CD4-positive, alpha-beta memory T cell (primary cell): ENCODE measurements at regions not wholly inside any gene's neighbourhood (a gene's known extent, or its start where the extent isn't known, plus 50 kb on each side); places are given as distances from the start of the nearest gene placed in this dataset.

Experiments
- CTCF ChIA-PET: fragments of 350-600 bp; sonication (Branson Sonifier 250); formaldehyde crosslinking; loops from one replicate; lab custom pipeline; 2021; ENCODE audit warnings: inconsistent platforms; ENCODE audit not compliant: partially characterized antibody; lab: Charles Lee
- POLR2A ChIA-PET: fragments of 350-600 bp; sonication (Branson Sonifier 250); formaldehyde crosslinking; loops from one replicate; lab custom pipeline; 2021; ENCODE audit not compliant: partially characterized antibody; lab: Charles Lee
- DNase-seq, 5 donors: peaks; one replicate each; pipeline versions ENCODE4 v3.0.0 to v3.0.0-alpha.2; 2020 to 2022; ENCODE audit warnings: mixed read lengths in 1 of 5
- H3K27ac ChIP-seq: one replicate; pipeline ENCODE4 v1.7.0; 2013; ENCODE audit warnings: low read depth, low read length
- H3K27me3 ChIP-seq: 2 replicates; pipeline ENCODE4 v1.7.0; 2013; ENCODE audit warnings: mild to moderate bottlenecking, low read length, moderate library complexity; ENCODE audit not compliant: insufficient read depth
- H3K36me3 ChIP-seq: 2 replicates; pipeline ENCODE4 v1.7.0; 2013; ENCODE audit warnings: mild to moderate bottlenecking, low read length, moderate library complexity; ENCODE audit not compliant: insufficient read depth
- H3K4me1 ChIP-seq: 2 replicates; pipeline ENCODE4 v1.7.0; 2013; ENCODE audit warnings: mild to moderate bottlenecking, low read length, moderate library complexity; ENCODE audit not compliant: insufficient read depth
- H3K4me3 ChIP-seq, 2 donors: one replicate each; pipeline ENCODE4 v1.7.0; 2013; ENCODE audit warnings: low read length in 2 of 2, mild to moderate bottlenecking in 1 of 2
- H3K9me3 ChIP-seq, 2 donors: one replicate each; pipeline ENCODE4 v1.7.0; 2013; ENCODE audit warnings: low read length in 2 of 2, control low read depth in 1 of 2; ENCODE audit not compliant: control insufficient read depth in 1 of 2
- H3K27ac Mint-ChIP-seq, 7 donors: one replicate each; pipeline ENCODE4 v1.8.0; 2020 to 2021; ENCODE audit warnings: mixed read lengths in 7 of 7, mild to moderate bottlenecking in 6 of 7, inconsistent platforms in 3 of 7, moderate library complexity in 3 of 7
- H3K27me3 Mint-ChIP-seq, 2 donors: one replicate each; pipeline ENCODE4 v1.8.0; 2020 to 2021; ENCODE audit warnings: mixed read lengths in 2 of 2
- H3K36me3 Mint-ChIP-seq, 2 donors: one replicate each; pipeline ENCODE4 v1.8.0; 2020 to 2021; ENCODE audit warnings: mixed read lengths in 2 of 2, inconsistent platforms in 1 of 2, mild to moderate bottlenecking in 1 of 2
- H3K4me1 Mint-ChIP-seq, 4 donors: one replicate each; pipeline ENCODE4 v1.8.0; 2020 to 2021; ENCODE audit warnings: mixed read lengths in 4 of 4, mild to moderate bottlenecking in 1 of 4
- H3K4me3 Mint-ChIP-seq, 8 donors: one replicate each; pipeline ENCODE4 v1.8.0; 2020 to 2021; ENCODE audit warnings: mixed read lengths in 8 of 8, mild to moderate bottlenecking in 7 of 8, moderate library complexity in 6 of 8, inconsistent platforms in 3 of 8
- H3K9me3 Mint-ChIP-seq, 8 donors: one replicate each; pipeline ENCODE4 v1.8.0; 2020 to 2021; ENCODE audit warnings: mixed read lengths in 8 of 8, mild to moderate bottlenecking in 5 of 8, inconsistent platforms in 3 of 8, moderate library complexity in 1 of 8
- intact Hi-C: fragments of 100-400 bp; cut with micrococcal nuclease; formaldehyde crosslinking; loops from one replicate; pipeline ENCODE4 v1.15.1; 2023

DNA sequence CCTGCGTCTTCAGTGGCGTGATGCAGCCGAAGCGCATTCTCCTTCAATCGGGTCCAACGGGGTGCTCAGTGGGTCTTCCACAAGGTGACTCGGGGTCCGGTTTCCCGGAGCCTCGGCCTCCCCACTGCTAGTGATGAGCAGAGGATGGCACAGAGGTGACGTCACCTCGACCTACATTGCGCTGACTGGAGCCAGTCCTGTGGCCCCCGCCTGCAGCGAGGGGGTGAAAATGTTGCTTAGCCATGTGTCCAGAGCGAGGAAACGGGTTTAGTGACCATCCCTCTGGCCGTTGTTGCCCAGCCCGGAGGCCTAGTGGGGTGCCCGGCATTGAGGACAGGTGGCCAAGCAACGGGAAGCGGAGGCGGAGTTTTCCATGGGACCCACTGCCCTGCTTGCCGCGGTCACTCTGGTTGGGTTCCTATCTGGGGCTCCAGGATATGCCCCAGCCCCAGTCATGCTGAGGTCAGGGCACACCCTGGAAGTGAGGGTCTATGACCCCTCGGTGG is 190.6 kb upstream of the CIBAR2 start:
- POLR2A ChIA-PET, result no interaction called here
- no peak overlapping the region for H3K4me3 ChIP-seq
- DNase-seq, result no peak
- CTCF ChIA-PET, result interaction anchor here (1.2 to 1.7 kb wide), 3 partner anchors 28 to 32 kb away, joined by 3 to 4 read pairs (median 4); no protein-coding TSS in a partner anchor
- H3K4me1 ChIP-seq, result peaks cover 24% of the 10 kb centered on the region
- H3K36me3 ChIP-seq, result no peaks in the 10 kb centered on the region
- H3K4me1 Mint-ChIP-seq, result peaks cover 4 to 31% (median 9%) of the 10 kb centered on the region in 4 donors
- H3K9me3 ChIP-seq, result no peaks in the 10 kb centered on the region
- no peaks in the 10 kb centered on the region for H3K9me3 Mint-ChIP-seq
- H3K36me3 Mint-ChIP-seq, result no peaks in the 10 kb centered on the region
- H3K27me3 Mint-ChIP-seq, result peaks cover 0 to 11% of the 10 kb centered on the region in 2 donors
- peak overlapping the region in 2 of 8 donors; percentile 29 to 66 for H3K4me3 Mint-ChIP-seq
- H3K27ac Mint-ChIP-seq, result no peak overlapping the region
- H3K27me3 ChIP-seq, result no peaks in the 10 kb centered on the region
- no peak overlapping the region for H3K27ac ChIP-seq
- intact Hi-C loops, result loop anchor here (1.0 kb wide), 3 partner anchors 28 to 307 kb away; no protein-coding TSS in a partner anchor

DNA sequence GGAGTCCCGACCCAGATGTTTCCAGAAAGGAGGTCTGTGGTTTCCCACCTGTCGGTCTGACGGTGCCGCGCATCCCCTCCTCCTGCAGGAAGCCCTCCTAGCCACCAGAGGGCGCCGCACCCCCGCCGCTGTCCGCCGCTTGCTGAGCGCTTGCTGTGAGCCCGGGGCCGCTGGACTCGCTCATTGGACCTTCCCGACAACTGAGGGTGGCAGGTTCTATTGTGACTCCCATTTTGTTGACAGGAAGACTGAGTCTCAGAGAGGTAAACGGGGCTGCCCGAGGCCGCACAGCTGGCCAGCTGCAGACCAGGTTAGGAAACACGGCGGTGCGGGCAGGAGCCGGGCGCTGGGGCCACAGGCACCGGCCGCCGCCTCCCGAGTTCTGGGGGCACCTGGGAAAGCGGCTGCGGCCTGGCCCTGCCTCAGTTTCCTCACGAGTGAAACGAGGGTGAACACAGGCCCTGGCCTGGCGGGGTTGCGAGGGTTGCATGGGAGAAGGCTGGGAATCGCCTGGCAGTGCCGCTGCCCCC is 191.1 kb upstream of the CIBAR2 start:
- CTCF ChIA-PET, result interaction anchor here (1.3 to 2.0 kb wide), 4 partner anchors 10 to 118 kb away, joined by 3 to 4 read pairs (median 4); no protein-coding TSS in a partner anchor
- Histone ChIP-seq H3K9me3 (no peaks in the 10 kb centered on the region), H3K4me3 (peak overlapping the region in 1 of 2 donors; percentile 22), H3K27me3 (no peaks in the 10 kb centered on the region), H3K4me1 (peaks cover 24% of the 10 kb centered on the region), H3K36me3 (no peaks in the 10 kb centered on the region), H3K27ac (no peak overlapping the region)
- Mint-ChIP-seq H3K9me3 (no peaks in the 10 kb centered on the region), H3K27me3 (peaks cover 0 to 11% of the 10 kb centered on the region in 2 donors), H3K27ac (no peak overlapping the region), H3K4me3 (peak overlapping the region in 6 of 8 donors; percentile 35 to 70 (median 56)), H3K4me1 (peaks cover 5 to 36% (median 12%) of the 10 kb centered on the region in 4 donors), H3K36me3 (no peaks in the 10 kb centered on the region)
- intact Hi-C loops, result loop anchor here (1.0 kb wide), 3 partner anchors 28 to 307 kb away; no protein-coding TSS in a partner anchor
- DNase-seq, result peak; percentile 59 to 62 (median 59)
- POLR2A ChIA-PET, result no interaction called here

DNA sequence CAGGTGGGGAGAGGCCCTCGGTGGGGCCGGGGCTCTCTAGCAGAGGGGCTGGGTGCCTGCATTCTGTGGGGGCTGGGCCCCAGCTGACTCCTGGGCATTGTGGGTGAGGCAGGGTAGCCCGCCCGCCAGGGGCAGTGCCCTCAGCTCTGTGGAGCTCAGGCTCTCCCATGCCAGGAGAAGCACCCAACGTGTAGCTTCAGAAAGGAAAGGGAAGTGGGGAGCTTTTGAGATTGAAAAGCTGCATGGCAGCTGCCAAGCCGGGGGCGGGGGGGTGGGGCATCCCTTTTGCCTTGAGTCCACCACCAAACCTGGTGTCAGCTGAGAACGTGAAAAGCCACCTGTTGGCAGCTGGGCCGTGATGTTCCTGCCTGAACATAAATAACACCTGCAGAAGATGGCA is 192.1 kb upstream of the CIBAR2 start:
- no peak for DNase-seq
- Mint-ChIP-seq H3K9me3 (no peaks in the 10 kb centered on the region), H3K4me3 (peak overlapping the region in 1 of 8 donors; percentile 17), H3K27ac (no peak overlapping the region), H3K4me1 (peaks cover 7 to 41% (median 14%) of the 10 kb centered on the region in 4 donors), H3K36me3 (no peaks in the 10 kb centered on the region), H3K27me3 (peaks cover 0 to 11% of the 10 kb centered on the region in 2 donors)
- H3K27ac ChIP-seq, result no peak overlapping the region
- H3K4me3 ChIP-seq, result no peak overlapping the region
- H3K27me3 ChIP-seq, result no peaks in the 10 kb centered on the region
- H3K9me3 ChIP-seq, result no peaks in the 10 kb centered on the region
- intact Hi-C loops, result no loop called here
- ChIA-PET CTCF (interaction anchor here (0.7 to 2.0 kb wide), 6 partner anchors 11 to 311 kb away, joined by 3 to 4 read pairs (median 3); no protein-coding TSS in a partner anchor), POLR2A (no interaction called here)
- H3K36me3 ChIP-seq, result no peaks in the 10 kb centered on the region
- H3K4me1 ChIP-seq, result peaks cover 31% of the 10 kb centered on the region

DNA sequence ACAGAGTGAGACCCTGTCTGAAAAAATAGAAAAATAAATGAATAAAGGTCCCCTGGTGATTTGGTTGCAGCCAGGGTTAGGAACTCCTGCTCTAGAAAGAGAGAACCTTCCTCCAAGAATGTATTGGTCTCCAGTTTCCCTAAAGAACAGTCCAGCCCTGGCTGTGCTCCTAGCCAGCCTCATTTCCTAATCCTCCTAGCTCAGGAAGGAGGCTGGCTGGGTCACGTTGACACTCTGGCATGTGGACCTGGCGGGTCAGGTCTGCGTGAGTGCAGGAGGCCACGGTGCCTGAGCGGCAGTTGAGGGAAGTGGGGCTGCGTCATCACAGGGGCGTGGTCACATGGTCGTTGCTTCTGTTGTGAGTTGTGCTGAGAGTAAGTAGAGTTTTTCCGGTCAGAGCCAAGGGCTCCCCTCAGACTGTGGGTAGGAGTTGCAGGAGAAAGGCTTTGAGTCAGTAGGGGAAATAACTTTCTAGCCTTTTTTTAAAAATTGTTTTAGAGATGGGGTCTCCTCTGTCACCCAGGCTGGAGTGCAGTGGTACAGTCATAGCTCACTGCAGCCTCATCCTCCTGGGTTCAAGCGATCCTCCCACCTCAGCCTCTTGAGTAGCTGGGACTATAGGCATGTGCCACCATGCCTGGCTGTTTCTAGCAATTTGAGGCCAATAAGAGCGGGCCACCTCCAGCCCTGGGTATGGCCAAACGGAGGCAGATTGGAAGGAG is 194.0 kb upstream of the CIBAR2 start:
- Histone ChIP-seq H3K4me3 (no peak overlapping the region), H3K27me3 (no peaks in the 10 kb centered on the region), H3K36me3 (no peaks in the 10 kb centered on the region), H3K9me3 (no peaks in the 10 kb centered on the region), H3K27ac (no peak overlapping the region), H3K4me1 (peaks cover 47% of the 10 kb centered on the region)
- H3K27ac Mint-ChIP-seq, result peak overlapping the region; percentile 24 to 87 (median 69)
- H3K36me3 Mint-ChIP-seq, result no peaks in the 10 kb centered on the region
- H3K27me3 Mint-ChIP-seq, result peaks cover 0 to 11% of the 10 kb centered on the region in 2 donors
- H3K9me3 Mint-ChIP-seq, result no peaks in the 10 kb centered on the region
- peak overlapping the region; percentile 31 to 62 (median 51) for H3K4me3 Mint-ChIP-seq
- intact Hi-C loops, result no loop called here
- ChIA-PET CTCF (interaction anchor here (0.6 to 2.9 kb wide), 4 partner anchors 8 to 83 kb away, joined by 3 to 15 read pairs (median 4); no protein-coding TSS in a partner anchor), POLR2A (interaction anchor here (1.1 kb wide), 1 partner anchor 9 kb away, joined by 3 read pairs; no protein-coding TSS in a partner anchor)
- peak; percentile 58 to 75 (median 62) for DNase-seq
- H3K4me1 Mint-ChIP-seq, result peaks cover 13 to 49% (median 18%) of the 10 kb centered on the region in 4 donors

DNA sequence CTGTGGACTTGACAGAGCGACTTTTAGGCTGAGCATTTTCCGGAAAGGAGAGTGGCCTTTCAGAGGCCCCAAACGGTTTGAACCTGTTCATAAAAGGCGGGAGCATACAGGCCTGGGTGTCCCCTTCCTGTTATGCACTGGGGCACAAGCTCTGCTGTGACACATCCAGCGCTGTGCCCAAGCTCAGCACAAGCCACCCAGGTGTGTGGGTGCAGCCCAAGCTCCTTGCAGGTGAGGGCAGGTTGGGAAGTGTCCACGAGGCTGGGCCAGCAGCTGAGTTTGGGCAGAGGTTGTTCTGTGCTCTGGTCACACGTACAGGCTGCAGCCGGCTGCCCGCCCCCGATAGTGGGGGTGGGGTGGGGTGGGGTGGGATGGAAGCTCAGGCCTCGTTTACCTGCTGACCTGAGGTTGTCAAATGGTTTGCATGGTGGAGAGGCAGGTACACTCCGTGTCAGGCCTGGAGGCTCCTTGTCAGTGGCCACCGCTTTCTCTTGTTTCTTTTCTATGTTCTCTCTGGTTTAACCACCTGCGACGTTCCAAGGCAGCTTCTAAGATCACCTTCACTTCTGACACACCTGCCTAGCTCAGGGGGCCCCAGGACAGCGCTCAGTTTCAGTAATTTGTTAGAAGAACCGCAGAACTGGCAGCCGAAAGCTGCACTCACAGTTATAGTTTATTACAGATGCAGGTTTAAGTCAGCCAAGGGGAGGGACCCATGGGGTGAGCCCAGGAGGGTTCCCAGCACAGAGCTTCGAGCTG is 194.7 kb upstream of the CIBAR2 start:
- Histone ChIP-seq H3K4me1 (peaks cover 48% of the 10 kb centered on the region), H3K27ac (no peak overlapping the region), H3K4me3 (no peak overlapping the region), H3K9me3 (no peaks in the 10 kb centered on the region), H3K36me3 (no peaks in the 10 kb centered on the region), H3K27me3 (no peaks in the 10 kb centered on the region)
- H3K9me3 Mint-ChIP-seq, result no peaks in the 10 kb centered on the region
- H3K4me3 Mint-ChIP-seq, result peak overlapping the region in 2 of 8 donors; percentile 7 to 31
- intact Hi-C loops, result no loop called here
- ChIA-PET POLR2A (interaction anchor here (1.1 kb wide), 1 partner anchor 10 kb away, joined by 3 read pairs; no protein-coding TSS in a partner anchor), CTCF (interaction anchor here (0.6 to 2.9 kb wide), 4 partner anchors 9 to 82 kb away, joined by 3 to 15 read pairs (median 4); no protein-coding TSS in a partner anchor)
- H3K36me3 Mint-ChIP-seq, result no peaks in the 10 kb centered on the region
- H3K27ac Mint-ChIP-seq, result peak overlapping the region in 3 of 7 donors; percentile 16 to 59 (median 19)
- H3K27me3 Mint-ChIP-seq, result peaks cover 0 to 11% of the 10 kb centered on the region in 2 donors
- DNase-seq, result no peak
- H3K4me1 Mint-ChIP-seq, result peaks cover 17 to 53% (median 23%) of the 10 kb centered on the region in 4 donors

DNA sequence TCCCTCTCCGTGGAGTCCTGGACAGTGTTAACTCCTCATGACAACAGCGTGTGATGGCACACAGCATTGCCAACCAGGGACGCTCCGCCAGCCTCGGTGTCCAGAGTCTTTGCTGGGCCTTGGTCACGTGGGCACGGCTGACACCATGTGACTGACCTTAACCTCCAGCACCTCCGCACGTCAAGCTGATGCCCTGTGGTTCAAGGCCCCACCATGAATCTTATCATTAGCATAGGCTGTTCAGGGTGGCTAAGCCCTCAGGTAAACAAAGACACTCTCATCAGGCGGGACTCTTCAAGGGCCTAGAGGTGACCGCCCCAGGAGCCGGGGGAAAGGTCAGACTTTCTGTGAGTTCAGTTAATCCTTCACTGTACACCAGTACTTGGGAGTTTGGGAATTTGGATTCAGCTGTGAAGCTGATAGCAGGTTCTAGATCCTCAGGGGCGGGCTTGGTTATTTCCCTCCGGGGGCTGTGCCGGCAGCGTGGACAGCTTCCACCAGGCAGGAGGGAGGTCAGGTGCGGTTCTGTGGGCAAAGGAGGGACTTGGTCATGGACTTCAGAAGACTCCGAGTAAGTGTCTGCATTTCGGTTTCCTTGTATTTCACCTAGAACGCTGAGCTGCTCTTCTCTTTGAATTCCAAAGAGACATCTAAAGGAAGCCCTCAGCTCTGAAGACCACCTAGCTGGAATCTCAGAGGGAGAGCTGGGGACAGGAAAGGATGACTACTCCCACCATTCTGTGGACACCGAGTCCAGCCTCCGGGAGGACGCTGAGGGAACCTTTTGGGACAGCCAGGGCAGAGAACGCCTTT is 195.5 kb upstream of the CIBAR2 start:
- H3K9me3 Mint-ChIP-seq, result no peaks in the 10 kb centered on the region
- H3K4me3 Mint-ChIP-seq, result peak overlapping the region in 2 of 8 donors; percentile 7 to 31
- intact Hi-C loops, result no loop called here
- peaks cover 48% of the 10 kb centered on the region for H3K4me1 ChIP-seq
- H3K27ac ChIP-seq, result no peak overlapping the region
- H3K9me3 ChIP-seq, result no peaks in the 10 kb centered on the region
- no peak overlapping the region for H3K4me3 ChIP-seq
- DNase-seq, result no peak
- peaks cover 2 to 14% of the 10 kb centered on the region in 2 donors for H3K27me3 Mint-ChIP-seq
- ChIA-PET CTCF (interaction anchor here (0.6 to 2.9 kb wide), 2 partner anchors 8 to 10 kb away, joined by 4 to 15 read pairs; no protein-coding TSS in a partner anchor), POLR2A (interaction anchor here (0.9 kb wide), 1 partner anchor 12 kb away, joined by 3 read pairs; no protein-coding TSS in a partner anchor)
- H3K27me3 ChIP-seq, result no peaks in the 10 kb centered on the region
- H3K4me1 Mint-ChIP-seq, result peaks cover 17 to 56% (median 26%) of the 10 kb centered on the region in 4 donors
- H3K36me3 ChIP-seq, result no peaks in the 10 kb centered on the region
- peak overlapping the region in 1 of 7 donors; percentile 16 for H3K27ac Mint-ChIP-seq
- no peaks in the 10 kb centered on the region for H3K36me3 Mint-ChIP-seq
